GDM1 (cell line): ENCODE measurements at regions not wholly inside any gene's neighbourhood (a gene's known extent, or its start where the extent isn't known, plus 50 kb on each side); places are given as distances from the start of the nearest gene placed in this dataset.
"Not testable (repeated sequence)": the region's sequence is repeated elsewhere in the genome, so short reads cannot be mapped to it uniquely, and the experiment has no call there.

Source experiments
- DNase-seq: peaks from one replicate; lab custom pipeline; 2025; lab: John Stamatoyannopoulos, UW

GRCh38 chr5:91927439-91927838 lies 544.3 kb upstream of the ARRDC3 start:
- DNase-seq, result no peak

DNA sequence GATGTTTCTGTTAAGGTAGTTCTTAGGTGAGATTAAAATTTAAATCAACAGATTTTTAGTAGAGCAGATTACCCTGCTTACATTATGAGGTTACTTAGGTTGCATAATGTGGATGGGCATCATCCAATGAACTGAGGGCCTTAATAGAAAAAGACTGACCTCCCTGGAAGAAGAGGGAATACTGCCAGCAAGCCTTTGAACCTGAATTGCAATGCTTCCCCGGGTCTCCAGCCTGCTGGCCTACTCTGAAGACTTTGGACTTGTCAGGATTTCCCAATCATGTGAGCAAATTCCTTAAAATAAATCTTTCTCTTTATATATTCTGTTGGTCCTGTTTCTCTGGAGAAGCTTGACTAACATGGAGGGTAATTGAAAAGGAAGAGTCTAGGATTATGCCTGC lies 542.1 kb upstream of the ARRDC3 start:
- no peak for DNase-seq

- DNase-seq, result not testable (repeated sequence)
Measured at GRCh38 chr5:91917037-91917814, 534.1 kb upstream of the ARRDC3 start.

DNA sequence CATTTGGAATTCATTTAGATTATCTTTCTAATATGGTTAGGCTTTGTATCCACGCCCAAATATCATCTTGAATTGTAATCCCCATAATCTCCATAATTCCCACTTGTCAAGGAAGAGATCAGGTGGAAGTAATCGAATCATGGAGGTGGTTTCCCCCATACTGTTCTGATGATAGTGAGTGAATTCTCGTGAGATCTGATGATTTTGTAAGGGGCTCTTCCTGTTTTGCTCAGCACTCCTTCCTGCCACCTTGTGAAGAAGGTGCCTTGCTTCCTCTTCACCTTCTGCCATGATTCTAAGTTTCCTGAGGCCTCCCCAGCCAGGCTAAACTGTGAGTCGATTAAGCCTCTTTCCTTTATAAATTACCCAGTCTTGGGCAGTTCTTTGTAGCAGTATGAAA lies 527.5 kb upstream of the ARRDC3 start:
- no peak for DNase-seq

DNA sequence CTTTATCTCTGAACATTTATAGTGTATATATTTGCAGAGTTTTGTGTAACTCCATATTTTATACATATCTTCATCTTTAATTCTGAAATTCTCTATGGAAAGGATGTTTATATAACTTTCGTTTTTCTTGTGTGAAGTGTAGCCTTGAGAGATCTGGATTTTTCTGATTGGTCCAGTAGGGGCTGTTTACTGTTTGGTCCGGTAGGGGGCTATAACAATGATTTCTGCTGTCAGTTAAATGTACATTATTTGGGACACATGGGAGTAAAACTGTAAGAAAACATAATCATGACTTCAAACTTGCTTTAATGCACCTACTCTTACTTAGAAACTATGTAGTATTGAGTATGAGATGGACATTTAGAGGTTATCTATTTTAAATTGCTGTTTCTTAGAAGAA lies 527.1 kb upstream of the ARRDC3 start:
- DNase-seq, result no peak

DNA sequence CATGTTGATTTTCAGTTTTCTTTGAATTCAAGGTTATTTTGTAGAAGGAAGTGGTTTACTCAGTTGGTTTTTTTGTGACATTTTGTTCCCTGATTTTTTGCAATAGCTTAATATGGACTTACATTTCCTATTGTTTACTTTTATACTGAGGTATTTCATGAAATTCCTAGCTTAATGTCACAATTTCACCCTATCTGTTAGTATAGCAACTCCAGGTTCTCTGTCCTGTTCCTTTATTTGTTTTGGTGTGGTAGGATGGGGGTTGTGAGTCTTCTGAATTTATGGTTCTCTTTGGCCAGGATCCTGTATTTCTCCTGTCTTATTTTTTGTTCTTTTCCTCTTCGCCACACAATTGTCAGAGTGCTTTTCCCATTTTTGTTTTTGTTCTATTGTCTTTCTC lies 523.4 kb upstream of the ARRDC3 start:
- no peak for DNase-seq

GRCh38 chr5:91906027-91906426 lies 522.9 kb upstream of the ARRDC3 start:
- no peak for DNase-seq

- DNase-seq, result no peak
Measured at GRCh38 chr5:91898898-91899297, 515.8 kb upstream of the ARRDC3 start.

DNA sequence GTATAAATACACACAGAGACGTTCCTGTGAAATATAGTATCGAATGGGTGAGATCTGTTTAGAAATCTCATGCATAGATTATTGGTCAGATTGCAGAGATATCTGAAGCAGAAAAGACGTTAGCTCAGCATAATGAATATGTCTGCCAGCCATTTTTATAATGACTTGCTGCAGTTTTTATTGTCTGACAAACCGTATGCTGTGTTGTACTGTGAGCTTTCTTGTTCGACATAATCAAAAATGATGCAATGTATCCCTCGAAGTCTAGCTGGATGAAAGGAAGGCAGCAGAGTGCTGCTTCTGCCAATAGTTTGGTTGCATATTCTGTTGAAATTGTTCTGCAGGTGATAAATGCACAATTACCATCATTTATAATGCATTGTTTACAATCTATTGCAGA lies 514.9 kb upstream of the ARRDC3 start:
- no peak for DNase-seq

GRCh38 chr5:91888810-91889209 lies 505.7 kb upstream of the ARRDC3 start:
- no peak for DNase-seq

GRCh38 chr5:91885291-91886265 lies 502.5 kb upstream of the ARRDC3 start:
- DNase-seq, result no peak

DNA sequence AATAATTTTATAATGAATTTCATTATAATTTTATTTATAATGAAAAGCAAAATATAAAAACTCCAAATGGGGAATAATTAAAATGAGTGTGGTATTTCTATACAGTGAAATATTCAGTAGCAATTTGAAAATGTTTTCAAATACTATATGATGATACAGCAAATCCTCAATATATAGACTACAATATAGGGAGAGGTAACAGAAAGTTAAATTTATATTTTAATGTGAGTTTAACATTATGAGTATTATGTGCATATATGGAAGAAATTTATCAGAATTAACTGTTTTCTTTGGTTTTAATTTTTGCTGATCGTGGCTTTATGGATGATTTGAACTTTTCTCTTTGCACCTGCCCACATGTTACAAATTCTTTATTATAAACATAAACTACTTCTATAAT lies 500.9 kb upstream of the ARRDC3 start:
- DNase-seq, result no peak

DNA sequence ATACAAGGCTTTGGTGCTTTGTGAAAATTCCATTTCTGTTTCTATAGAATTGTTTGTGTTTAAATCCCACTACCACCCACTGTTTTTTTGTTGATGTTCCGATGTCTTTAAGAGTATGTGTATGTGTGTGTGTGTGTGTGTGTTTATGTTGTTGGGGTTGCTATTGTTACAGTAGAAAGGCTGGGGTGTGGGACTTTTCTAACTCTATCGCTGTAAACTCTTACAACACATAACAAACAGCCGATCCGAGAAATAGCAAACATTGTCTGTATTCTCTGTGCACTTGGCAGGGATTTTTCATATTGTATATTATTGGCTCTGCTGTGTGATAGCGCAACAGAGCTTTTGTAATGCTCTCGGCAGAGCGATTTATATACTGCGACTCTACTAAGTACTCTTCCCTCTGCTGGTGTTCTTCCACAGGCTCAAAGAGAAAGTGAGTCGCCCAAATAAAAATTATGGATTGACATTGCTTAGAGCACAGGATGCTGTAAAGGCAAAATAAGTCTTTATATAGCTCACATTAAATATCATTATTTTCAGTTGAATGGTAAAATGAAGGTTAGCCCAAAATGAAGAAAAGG lies 492.2 kb upstream of the ARRDC3 start:
- no peak for DNase-seq

GRCh38 chr5:91867799-91868198 lies 484.7 kb upstream of the ARRDC3 start:
- DNase-seq, result no peak

DNA sequence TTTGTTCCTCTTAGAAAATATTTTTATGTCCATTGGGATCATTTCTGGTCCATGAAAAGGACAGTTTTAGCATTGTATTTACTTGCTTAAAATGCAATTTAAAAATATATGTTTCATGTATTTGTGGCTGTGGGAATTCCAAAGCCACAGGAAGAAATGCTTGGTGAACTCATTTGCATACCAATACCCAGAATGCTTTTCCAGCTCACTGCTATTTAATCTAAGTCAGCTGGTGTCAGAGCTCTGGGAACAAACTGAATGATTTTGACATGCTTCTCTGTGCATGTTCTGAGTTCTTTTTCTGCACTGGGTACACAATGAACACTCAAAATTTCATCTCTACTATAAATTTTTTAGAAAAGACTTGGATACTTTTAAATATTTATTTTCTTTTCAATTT lies 482.8 kb upstream of the ARRDC3 start:
- no peak for DNase-seq

GRCh38 chr5:91864962-91865361 lies 481.8 kb upstream of the ARRDC3 start:
- no peak for DNase-seq

DNA sequence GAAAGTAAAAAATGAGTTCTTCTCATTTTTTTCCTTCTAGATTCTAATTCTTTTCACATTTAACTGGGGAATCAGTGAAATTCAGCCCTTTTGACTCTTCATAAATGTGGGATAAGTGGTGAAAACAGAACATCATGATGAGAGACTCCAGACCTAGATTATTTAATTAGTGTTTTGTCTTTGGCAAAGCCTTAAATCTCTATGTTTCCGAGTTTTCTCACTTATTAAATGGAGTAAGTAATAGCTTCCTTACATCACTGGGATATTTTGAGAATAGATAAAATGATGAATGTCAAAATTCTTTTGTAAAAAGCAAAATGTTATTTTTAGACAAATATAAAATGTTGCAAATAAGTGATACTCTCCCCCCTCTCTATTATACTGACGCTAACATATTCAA lies 468.6 kb upstream of the ARRDC3 start:
- no peak for DNase-seq

GRCh38 chr5:91850031-91850430 lies 466.9 kb upstream of the ARRDC3 start:
- no peak for DNase-seq

- no peak for DNase-seq
Measured at GRCh38 chr5:91849069-91849468, 466.0 kb upstream of the ARRDC3 start.

GRCh38 chr5:91848453-91848852 lies 465.3 kb upstream of the ARRDC3 start:
- DNase-seq, result no peak

- no peak for DNase-seq
Measured at GRCh38 chr5:91841423-91841822, 458.3 kb upstream of the ARRDC3 start.

DNA sequence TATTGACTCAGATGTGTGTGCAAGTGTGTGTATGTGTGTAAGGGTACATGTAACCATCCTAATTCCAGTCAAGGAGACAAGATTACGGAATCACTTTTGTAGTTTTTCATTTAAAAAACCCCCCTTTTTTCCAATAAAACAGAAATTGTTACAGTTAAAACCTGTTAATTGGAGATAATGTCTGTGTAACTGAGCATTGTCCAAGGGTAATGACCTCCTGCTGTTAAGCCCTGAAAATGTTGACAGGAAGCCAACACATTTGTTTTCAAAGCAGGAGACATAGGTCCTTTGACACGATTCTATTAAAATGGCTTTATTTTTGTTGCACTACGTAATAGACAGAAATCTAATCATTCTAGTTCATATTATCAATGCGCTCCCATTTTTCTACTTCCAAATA lies 457.3 kb upstream of the ARRDC3 start:
- no peak for DNase-seq

- DNase-seq, result no peak
Measured at GRCh38 chr5:91839721-91840120, 456.6 kb upstream of the ARRDC3 start.
